Common myeloid progenitor, CD34-positive (primary cell): ENCODE measurements at regions not wholly inside any gene's neighbourhood (a gene's known extent, or its start where the extent isn't known, plus 50 kb on each side); places are given as distances from the start of the nearest gene placed in this dataset.
"Not testable (repeated sequence)": the region's sequence is repeated elsewhere in the genome, so short reads cannot be mapped to it uniquely, and the experiment has no call there.

Source experiments
- CTCF ChIA-PET: fragments of 350-600 bp; sonication (Branson Sonifier 250); formaldehyde crosslinking; loops from one replicate; lab custom pipeline; 2021; ENCODE audit warnings: antibody characterized with exemption; lab: Charles Lee
- POLR2A ChIA-PET: fragments of 350-600 bp; sonication (Branson Sonifier 250); formaldehyde crosslinking; loops from one replicate; lab custom pipeline; 2021; ENCODE audit warnings: antibody characterized with exemption; lab: Charles Lee
- DNase-seq, 3 donors: peaks; one replicate each; pipeline versions ENCODE4 v3.0.0 to v3.0.0-alpha.2; 2013
- H3K27ac ChIP-seq, 2 experiments: 1 replicate in 1 of 2; 2 replicates in 1 of 2; pipeline ENCODE4 v1.7.0; 2013; ENCODE audit warnings: inconsistent platforms in 2 of 2, low read length in 2 of 2, mild to moderate bottlenecking in 2 of 2, low read depth in 1 of 2, moderate library complexity in 1 of 2; ENCODE audit not compliant: severe bottlenecking in 2 of 2, insufficient read depth in 1 of 2, poor library complexity in 1 of 2
- H3K27me3 ChIP-seq, 5 experiments: replicated peaks in 2 of 5; 1 replicate in 3 of 5; 2 replicates in 2 of 5; pipeline versions ENCODE4 v1.6.1 to v1.7.0; 2013; ENCODE audit warnings: low read length in 4 of 5, mild to moderate bottlenecking in 2 of 5, moderate library complexity in 2 of 5, inconsistent platforms in 1 of 5; ENCODE audit not compliant: insufficient read depth in 5 of 5, control insufficient read depth in 4 of 5
- H3K36me3 ChIP-seq, 4 experiments: 1 replicate in 2 of 4; 2 replicates in 2 of 4; pipeline versions ENCODE4 v1.6.1 to v1.7.0; 2013; ENCODE audit warnings: low read length in 3 of 4, control low read depth in 1 of 4, mild to moderate bottlenecking in 1 of 4; ENCODE audit not compliant: control insufficient read depth in 4 of 4, insufficient read depth in 4 of 4
- H3K4me1 ChIP-seq, 4 experiments: 1 replicate in 3 of 4; 2 replicates in 1 of 4; pipeline versions ENCODE4 v1.6.1 to v1.7.1; 2013; ENCODE audit warnings: low read length in 3 of 4, mild to moderate bottlenecking in 3 of 4, control low read depth in 1 of 4, inconsistent platforms in 1 of 4, moderate library complexity in 1 of 4; ENCODE audit not compliant: control insufficient read depth in 4 of 4, insufficient read depth in 4 of 4; ENCODE audit errors: control extremely low read depth in 1 of 4
- H3K4me3 ChIP-seq, 7 experiments: 1 replicate in 4 of 7; 2 replicates in 3 of 7; pipeline versions ENCODE4 v1.5.1 to v1.7.0; 2013; ENCODE audit warnings: mild to moderate bottlenecking in 7 of 7, low read length in 6 of 7, moderate library complexity in 6 of 7, inconsistent platforms in 2 of 7, low read depth in 2 of 7, control low read depth in 1 of 7; ENCODE audit not compliant: insufficient read depth in 4 of 7, control insufficient read depth in 1 of 7; ENCODE audit errors: extremely low read depth in 1 of 7
- H3K9me3 ChIP-seq, 5 experiments: 1 replicate in 4 of 5; 2 replicates in 1 of 5; pipeline versions ENCODE4 v1.6.1 to v1.7.1; 2013; ENCODE audit warnings: low read length in 4 of 5, mild to moderate bottlenecking in 2 of 5, inconsistent platforms in 1 of 5, low read depth in 1 of 5, moderate library complexity in 1 of 5; ENCODE audit not compliant: control insufficient read depth in 4 of 5, insufficient read depth in 2 of 5; ENCODE audit errors: control extremely low read depth in 1 of 5
- WGBS: methylation state at CpG from one replicate; pipeline ENCODE4 v1.1.5; 2013; ENCODE audit not compliant: insufficient coverage; 5-methylcytosine and 5-hydroxymethylcytosine counted together

DNA sequence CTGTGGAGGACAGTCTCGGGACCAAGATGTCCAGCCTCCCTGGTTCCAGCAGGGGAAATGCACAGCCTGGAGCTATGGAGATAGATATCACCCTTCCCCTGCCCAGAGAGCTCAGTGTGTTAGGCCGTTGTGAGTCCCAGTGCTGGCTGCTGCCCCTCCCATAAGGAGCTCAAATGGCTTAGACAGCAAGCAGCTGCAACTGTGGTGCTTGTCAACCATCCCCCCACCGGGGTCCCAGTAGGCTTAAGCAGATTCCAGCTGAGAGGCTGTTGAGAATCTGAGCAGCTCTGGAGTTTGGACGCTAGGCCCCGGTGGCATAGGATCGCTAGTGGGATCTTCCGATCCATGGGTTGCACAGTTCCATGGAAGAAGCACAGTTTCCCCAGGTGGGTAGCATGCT, 181.8 kb upstream of the POF1B start:
- Histone ChIP-seq H3K27me3 (no peaks in the 10 kb centered on the region), H3K9me3 (no peaks in the 10 kb centered on the region), H3K36me3 (no peaks in the 10 kb centered on the region), H3K4me3 (no peak overlapping the region), H3K4me1 (no peaks in the 10 kb centered on the region), H3K27ac (no peak overlapping the region)
- no peak for DNase-seq
- 83% methylated on average over 7 of the region's 7 CpGs for WGBS
- ChIA-PET CTCF (no interaction called here), POLR2A (no interaction called here)

DNA sequence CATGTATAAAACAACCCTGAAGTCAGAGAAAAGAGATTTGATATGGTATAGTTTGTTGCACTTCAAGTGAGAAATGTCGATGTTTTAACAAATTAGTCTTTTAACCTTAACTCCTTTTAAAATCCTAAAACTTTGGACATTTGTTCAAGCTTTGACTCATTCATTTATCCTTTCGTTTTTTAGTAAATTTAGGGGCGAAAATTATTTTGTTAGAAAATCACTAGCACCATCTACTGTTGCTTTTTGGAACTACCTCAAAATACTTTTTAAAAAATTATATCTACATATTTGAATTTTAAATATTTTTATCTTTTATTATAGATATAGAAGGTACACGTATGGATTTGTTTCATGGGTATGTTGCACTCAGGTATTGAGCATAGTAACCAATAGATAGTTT, 165.1 kb upstream of the POF1B start:
- WGBS = no CpG with 5 or more reads among the region's 4 CpGs
- DNase-seq = peak in 2 of 3 donors; percentile 2 to 11
- ChIA-PET POLR2A (no interaction called here), CTCF (interaction anchor here (0.7 to 1.7 kb wide), 3 partner anchors 431 to 434 kb away, joined by 3 to 5 read pairs (median 4); no protein-coding TSS in a partner anchor)
- H3K27me3 ChIP-seq = no peaks in the 10 kb centered on the region
- H3K9me3 ChIP-seq = no peaks in the 10 kb centered on the region
- H3K4me1 ChIP-seq = no peaks in the 10 kb centered on the region
- no peak overlapping the region for H3K27ac ChIP-seq
- no peaks in the 10 kb centered on the region for H3K36me3 ChIP-seq
- H3K4me3 ChIP-seq = no peak overlapping the region

DNA sequence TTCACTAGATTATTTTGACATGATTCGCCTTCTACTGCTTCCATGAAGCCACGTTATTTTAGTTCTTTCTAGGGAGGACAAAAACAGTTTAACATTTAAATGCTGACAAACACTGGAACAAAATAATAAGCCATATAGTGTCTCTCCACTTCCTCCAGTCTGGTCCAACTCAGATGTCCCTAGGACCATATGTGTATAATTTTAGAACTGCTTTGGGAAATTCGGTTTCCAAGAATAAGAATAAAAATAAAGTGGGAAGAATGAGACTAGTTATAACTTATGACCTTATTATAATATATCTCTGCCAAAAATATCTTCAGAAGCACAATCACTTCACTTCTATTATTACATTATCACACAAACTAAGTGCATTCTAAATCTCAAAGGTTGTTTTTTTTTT, 164.4 kb upstream of the POF1B start:
- H3K9me3 ChIP-seq = no peaks in the 10 kb centered on the region
- no peak overlapping the region for H3K27ac ChIP-seq

DNA sequence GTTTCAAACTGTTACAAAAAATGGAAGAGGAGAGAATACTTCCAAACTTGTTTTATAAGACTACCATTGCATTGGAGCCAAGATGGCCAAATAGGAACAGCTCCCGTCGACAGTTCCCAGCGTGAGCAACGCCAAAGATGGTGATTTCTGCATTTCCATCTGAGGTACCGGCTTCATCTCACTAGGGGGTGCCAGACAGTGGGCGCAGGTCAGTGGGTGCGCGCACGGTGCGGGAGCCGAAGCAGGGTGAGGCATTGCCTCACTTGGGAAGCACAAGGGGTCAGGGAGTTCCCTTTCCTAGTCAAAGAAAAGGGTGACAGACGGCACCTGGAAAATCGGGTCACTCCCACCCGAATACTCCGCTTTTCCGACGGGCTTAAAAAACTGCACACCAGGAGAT, 149.7 kb upstream of the POF1B start:
- H3K4me3 ChIP-seq, DNase-seq: not testable (repeated sequence)
- 82% methylated on average over 11 of the region's 17 CpGs for WGBS

More for the DNA sequence above, 164.4 kb upstream of the POF1B start:
- no peaks in the 10 kb centered on the region for H3K4me1 ChIP-seq
- H3K27me3 ChIP-seq = no peaks in the 10 kb centered on the region
- no peak for DNase-seq
- WGBS = no CpG with 5 or more reads among the region's 3 CpGs
- CTCF ChIA-PET = interaction anchor here (1.7 kb wide), 1 partner anchor 434 kb away, joined by 5 read pairs; no protein-coding TSS in a partner anchor
- POLR2A ChIA-PET = no interaction called here
- no peak overlapping the region for H3K4me3 ChIP-seq
- H3K36me3 ChIP-seq = no peaks in the 10 kb centered on the region

DNA sequence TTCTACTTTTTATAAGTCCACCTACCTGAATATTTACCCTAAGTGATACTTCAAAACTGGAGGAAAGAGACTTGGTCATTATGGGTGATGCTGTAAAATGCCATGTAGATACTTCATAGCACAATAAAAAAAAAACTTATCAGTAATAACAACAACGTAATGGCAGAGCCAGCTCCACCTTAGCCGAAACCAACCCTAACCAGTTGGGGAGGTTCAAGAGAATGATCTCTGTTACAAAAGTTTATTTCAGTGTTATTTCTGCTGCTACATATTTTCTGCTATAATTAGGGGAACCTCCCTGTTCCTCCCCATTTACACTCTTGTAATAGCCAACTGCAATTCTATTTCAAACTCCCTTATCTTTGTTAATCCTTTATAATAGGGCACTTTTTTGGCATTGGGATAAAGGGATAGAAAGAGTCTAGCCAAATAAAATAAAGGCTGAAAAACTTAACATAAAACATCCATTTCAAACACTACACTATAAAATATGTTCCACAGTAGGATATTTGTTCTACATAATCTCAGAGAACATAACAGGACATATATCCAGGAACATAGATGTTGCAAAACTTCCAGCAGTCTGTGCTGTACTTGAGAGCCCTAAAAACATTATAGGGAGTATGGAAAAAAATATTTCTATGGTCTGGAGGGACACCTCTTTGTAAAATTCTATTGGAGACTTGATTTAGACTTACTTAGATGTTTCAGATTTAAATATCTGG, 138.7 kb upstream of the POF1B start:
- 100% methylated on average over 1 of the region's 2 CpGs for WGBS
- H3K27me3 ChIP-seq = no peaks in the 10 kb centered on the region
- H3K4me3 ChIP-seq = no peak overlapping the region
- DNase-seq = no peak
- no peak overlapping the region for H3K27ac ChIP-seq
- no peaks in the 10 kb centered on the region for H3K4me1 ChIP-seq
- H3K9me3 ChIP-seq = no peaks in the 10 kb centered on the region
- no peaks in the 10 kb centered on the region for H3K36me3 ChIP-seq
- POLR2A ChIA-PET = no interaction called here
- CTCF ChIA-PET = no interaction called here

More for the DNA sequence above, 149.7 kb upstream of the POF1B start:
- POLR2A ChIA-PET, H3K36me3 ChIP-seq, H3K27me3 ChIP-seq, H3K9me3 ChIP-seq, H3K4me1 ChIP-seq, CTCF ChIA-PET, H3K27ac ChIP-seq: not testable (repeated sequence)

DNA sequence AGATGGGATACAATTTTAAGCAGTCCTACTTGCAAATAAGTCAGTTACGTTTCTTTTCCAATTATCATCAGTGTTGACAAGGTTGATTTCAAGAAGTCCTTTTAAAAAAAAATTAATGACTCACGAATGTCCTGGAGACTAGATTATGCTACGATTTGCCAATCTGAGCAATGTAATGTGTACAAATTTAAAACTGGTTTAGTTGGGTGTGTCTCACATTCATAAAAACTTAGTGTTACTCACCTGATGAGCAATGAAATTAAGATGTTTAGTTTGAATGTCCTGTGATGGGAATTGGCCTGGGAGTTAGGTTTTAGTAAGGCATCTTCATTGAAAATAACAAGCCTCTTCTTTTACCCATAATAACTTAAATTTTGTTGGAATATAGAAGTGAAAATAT, 136.7 kb upstream of the POF1B start:
- WGBS = 20% methylated on average over 1 of the region's 3 CpGs
- Histone ChIP-seq H3K27ac (no peak overlapping the region), H3K4me3 (no peak overlapping the region), H3K4me1 (no peaks in the 10 kb centered on the region), H3K27me3 (no peaks in the 10 kb centered on the region), H3K9me3 (no peaks in the 10 kb centered on the region), H3K36me3 (no peaks in the 10 kb centered on the region)
- CTCF ChIA-PET = no interaction called here
- POLR2A ChIA-PET = no interaction called here
- no peak for DNase-seq

DNA sequence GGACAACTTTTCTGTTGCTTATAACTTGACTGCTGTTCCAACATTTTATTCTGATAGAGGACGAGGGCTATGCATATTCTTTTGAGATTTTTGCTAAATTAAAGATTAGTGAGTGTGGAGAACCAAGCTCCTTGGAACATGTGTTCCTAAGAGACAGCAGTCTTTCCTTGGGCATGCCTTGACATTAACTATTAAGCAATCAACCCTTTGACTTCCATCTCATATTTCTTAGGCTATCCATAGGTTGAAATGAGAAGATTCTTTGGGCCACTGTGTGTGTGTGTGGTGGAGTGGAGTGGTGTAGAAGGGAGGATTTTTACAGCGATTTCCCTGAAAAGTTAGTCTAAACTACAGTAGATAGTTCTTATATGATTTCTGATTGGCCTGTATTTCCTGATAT, 127.4 kb upstream of the POF1B start:
- Histone ChIP-seq H3K4me1 (no peaks in the 10 kb centered on the region), H3K9me3 (no peaks in the 10 kb centered on the region), H3K4me3 (no peak overlapping the region), H3K36me3 (no peaks in the 10 kb centered on the region), H3K27ac (no peak overlapping the region), H3K27me3 (peaks cover 0 to 4% (median 0%) of the 10 kb centered on the region in 5 experiments)
- 100% methylated on average over 1 of the region's 2 CpGs for WGBS
- ChIA-PET CTCF (no interaction called here), POLR2A (no interaction called here)
- no peak for DNase-seq
